ENCODE measurements at regions not wholly inside any gene's neighbourhood (a gene's known extent, or its start where the extent isn't known, plus 50 kb on each side); places are given as distances from the start of the nearest gene placed in this dataset.

DNA sequence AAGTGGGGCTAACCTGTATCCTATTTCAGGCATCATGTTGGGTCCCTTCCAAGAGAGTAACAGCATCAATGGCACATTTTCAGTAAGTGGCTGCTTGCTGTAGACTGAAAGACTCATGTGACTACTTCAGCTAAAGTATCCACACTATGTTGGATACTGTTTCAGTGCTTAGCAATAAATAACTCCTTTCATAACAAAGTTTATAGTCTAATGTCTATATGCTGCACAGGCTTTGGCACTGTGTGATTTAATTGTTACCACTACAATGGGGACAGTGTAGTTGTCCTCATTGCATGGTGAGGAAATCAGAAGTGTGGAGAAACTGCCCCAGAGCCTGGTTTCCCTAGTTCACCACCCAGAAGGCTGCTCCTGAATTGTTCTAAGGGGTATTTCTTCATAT, 318.0 kb upstream of the PTCHD4 start:
- Mint-ChIP-seq H3K4me1 (no peaks in the 10 kb centered on the region), H3K4me3 (no peak overlapping the region), H3K27me3 (ENCODE audit: low read depth) (no peaks in the 10 kb centered on the region), H3K36me3 (ENCODE audit: insufficient read depth in 1 of 3, low read depth in 3 of 3) (no peaks in the 10 kb centered on the region; a peak in 1 of 7 replicates), H3K9me3 (no peaks in the 10 kb centered on the region; a peak in 1 of 5 replicates), H3K27ac (no peak overlapping the region)
- H3K23me2 ChIP-seq (ENCODE audit: insufficient read length, low read depth, low read length, poor library complexity, severe bottlenecking), result no peaks in the 10 kb centered on the region
- H4K8ac ChIP-seq (replicated peaks; ENCODE audit: insufficient read length, low read depth, low read length), result no peak overlapping the region
- no peaks in the 10 kb centered on the region for H3K9me3 ChIP-seq (ENCODE audit: control insufficient read depth, low read depth, low read length)
- H3K79me1 ChIP-seq (ENCODE audit: insufficient read depth, low read depth, low read length, poor library complexity, severe bottlenecking), result no peaks in the 10 kb centered on the region
- no peak overlapping the region for H2BK20ac ChIP-seq (ENCODE audit: low read depth, low read length, poor library complexity, severe bottlenecking)
- no peak overlapping the region for H3T11ph ChIP-seq (ENCODE audit: low read length)
- no peak overlapping the region for H3K27ac ChIP-seq (ENCODE audit: insufficient read length, low read depth, low read length)
- H3K23ac ChIP-seq (ENCODE audit: insufficient read length, low read depth, low read length), result no peak overlapping the region
- no peak overlapping the region for H3K56ac ChIP-seq (ENCODE audit: insufficient read length, low read depth, low read length)
- no peak overlapping the region for H3K9ac ChIP-seq (ENCODE audit: extremely low read depth, insufficient read length, low read length)
- H2BK15ac ChIP-seq (ENCODE audit: low read depth, low read length), result no peak overlapping the region
- no peak for DNase-seq
- H3K27me3 ChIP-seq (ENCODE audit: insufficient read depth, low read length), result no peaks in the 10 kb centered on the region
- no peak for TF ChIP-seq CTCF (conservative IDR thresholded peaks at IDR 0.05)
- no peak overlapping the region for H4K91ac ChIP-seq (ENCODE audit: insufficient read length, low read depth, low read length)
- no peak overlapping the region for H3K4ac ChIP-seq (ENCODE audit: low read depth, low read length)
- no peak overlapping the region for H3K18ac ChIP-seq (ENCODE audit: insufficient read length, low read depth, low read length)
- no peak overlapping the region for H2BK120ac ChIP-seq (ENCODE audit: low read depth, low read length, poor library complexity, severe bottlenecking)
- no peaks in the 10 kb centered on the region for H3K79me2 ChIP-seq (ENCODE audit: insufficient read depth, low read length)
- H2AK5ac ChIP-seq (ENCODE audit: insufficient read length, low read length), result no peak overlapping the region
- no peak overlapping the region for H2BK12ac ChIP-seq (ENCODE audit: insufficient read length, low read depth, low read length)
- no peak overlapping the region for H4K5ac ChIP-seq (ENCODE audit: insufficient read length, low read depth, low read length)
- no peaks in the 10 kb centered on the region for H4K20me1 ChIP-seq (ENCODE audit: control insufficient read depth, insufficient read depth, insufficient read length)
- no peak overlapping the region for H2BK5ac ChIP-seq (ENCODE audit: insufficient read length, low read length)
- H3K4me2 ChIP-seq (ENCODE audit: insufficient read depth, insufficient read length, low read length), result no peak overlapping the region
- no peak overlapping the region for H3K14ac ChIP-seq (ENCODE audit: insufficient read depth, low read length)
- H2AFZ ChIP-seq (ENCODE audit: low read length), result no peak overlapping the region
- H3K4me1 ChIP-seq (ENCODE audit: insufficient read depth, low read length), result no peaks in the 10 kb centered on the region

Measured in H9 (cell line).